A549 (cell line): ENCODE measurements at regions not wholly inside any gene's neighbourhood (a gene's known extent, or its start where the extent isn't known, plus 50 kb on each side); places are given as distances from the start of the nearest gene placed in this dataset.

ENCODE experiments used
- CBX8 ChIP-seq: fragments of 200-600 bp; sonication (generic); IDR thresholded peaks from 2 replicates; pipeline ENCODE4 v1.6.1; 2016
- CEBPB ChIP-seq, 2 experiments: fragments of >200 bp in 1 of 2; sonication (Bioruptor Twin) in 1 of 2; formaldehyde crosslinking in 1 of 2; IDR thresholded peaks; 2 replicates each; pipeline ENCODE4 v1.6.1; 2012 to 2016
- FOSL2 ChIP-seq, 2 experiments: fragments of 450-650 bp in 1 of 2; fragments of >200 bp in 1 of 2; sonication (Bioruptor Twin) in 1 of 2; formaldehyde crosslinking; IDR thresholded peaks; 2 replicates each; pipeline versions ENCODE4 v1.5.0 to v1.6.1; 2016 to 2020; ENCODE audit warnings: mild to moderate bottlenecking in 1 of 2, moderate library complexity in 1 of 2
- TP53 ChIP-seq: fragments of 250-450 bp; sonication (Bioruptor Pico); IDR thresholded peaks from 2 replicates; pipeline ENCODE4 v1.5.0; 2021; ENCODE audit warnings: mild to moderate bottlenecking, moderate library complexity
- ZC3H11A ChIP-seq: fragments of 450-650 bp; IDR thresholded peaks from 2 replicates; pipeline ENCODE4 v1.6.1; 2014; ENCODE audit warnings: antibody characterized with exemption, mild to moderate bottlenecking
- TF ChIP-seq, protein P1 (sequence below): fragments of 200-600 bp; sonication (generic); IDR thresholded peaks from 2 replicates; pipeline ENCODE4 v1.6.1; 2016; ENCODE audit warnings: antibody characterized with exemption, mild to moderate bottlenecking, moderate library complexity
- TF ChIP-seq, protein P2 (sequence below): fragments of >200 bp; sonication (Bioruptor Twin); formaldehyde crosslinking; IDR thresholded peaks from 3 replicates; pipeline ENCODE4 v1.5.1; 2016

DNA sequence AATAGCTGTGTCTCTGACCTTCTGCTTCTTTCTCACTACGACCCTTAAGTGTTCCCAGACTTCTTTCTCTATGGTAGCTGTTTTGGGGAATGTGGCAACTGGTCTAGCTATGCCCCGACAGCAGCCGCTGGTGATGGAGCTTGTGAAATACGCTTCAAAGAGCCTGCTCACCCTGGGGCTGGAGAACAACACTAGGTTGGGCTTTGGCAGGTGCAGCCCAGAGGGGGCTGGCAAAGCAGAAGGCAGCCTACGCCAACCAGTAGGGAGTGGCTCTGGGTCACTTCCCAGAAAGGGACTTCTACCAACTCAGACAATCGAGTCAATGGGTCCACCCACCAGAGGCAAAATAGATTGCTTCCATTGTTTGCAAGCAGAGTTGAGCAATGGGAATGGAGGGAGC is 262.8 kb downstream of the LMO4 start:
- TF ChIP-seq TP53 (CRISPR knock-in tag) (no peak), CBX8 (no peak), FOSL2 (IDR thresholded peaks at IDR 0.05) (no peak), FOSL2 (CRISPR knock-in tag; IDR thresholded peaks at IDR 0.05) (no peak), CEBPB (IDR thresholded peaks at IDR 0.05) (no peak), ZC3H11A (no peak)
- TF ChIP-seq, protein P1, sequence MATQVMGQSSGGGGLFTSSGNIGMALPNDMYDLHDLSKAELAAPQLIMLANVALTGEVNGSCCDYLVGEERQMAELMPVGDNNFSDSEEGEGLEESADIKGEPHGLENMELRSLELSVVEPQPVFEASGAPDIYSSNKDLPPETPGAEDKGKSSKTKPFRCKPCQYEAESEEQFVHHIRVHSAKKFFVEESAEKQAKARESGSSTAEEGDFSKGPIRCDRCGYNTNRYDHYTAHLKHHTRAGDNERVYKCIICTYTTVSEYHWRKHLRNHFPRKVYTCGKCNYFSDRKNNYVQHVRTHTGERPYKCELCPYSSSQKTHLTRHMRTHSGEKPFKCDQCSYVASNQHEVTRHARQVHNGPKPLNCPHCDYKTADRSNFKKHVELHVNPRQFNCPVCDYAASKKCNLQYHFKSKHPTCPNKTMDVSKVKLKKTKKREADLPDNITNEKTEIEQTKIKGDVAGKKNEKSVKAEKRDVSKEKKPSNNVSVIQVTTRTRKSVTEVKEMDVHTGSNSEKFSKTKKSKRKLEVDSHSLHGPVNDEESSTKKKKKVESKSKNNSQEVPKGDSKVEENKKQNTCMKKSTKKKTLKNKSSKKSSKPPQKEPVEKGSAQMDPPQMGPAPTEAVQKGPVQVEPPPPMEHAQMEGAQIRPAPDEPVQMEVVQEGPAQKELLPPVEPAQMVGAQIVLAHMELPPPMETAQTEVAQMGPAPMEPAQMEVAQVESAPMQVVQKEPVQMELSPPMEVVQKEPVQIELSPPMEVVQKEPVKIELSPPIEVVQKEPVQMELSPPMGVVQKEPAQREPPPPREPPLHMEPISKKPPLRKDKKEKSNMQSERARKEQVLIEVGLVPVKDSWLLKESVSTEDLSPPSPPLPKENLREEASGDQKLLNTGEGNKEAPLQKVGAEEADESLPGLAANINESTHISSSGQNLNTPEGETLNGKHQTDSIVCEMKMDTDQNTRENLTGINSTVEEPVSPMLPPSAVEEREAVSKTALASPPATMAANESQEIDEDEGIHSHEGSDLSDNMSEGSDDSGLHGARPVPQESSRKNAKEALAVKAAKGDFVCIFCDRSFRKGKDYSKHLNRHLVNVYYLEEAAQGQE = no peak
- TF ChIP-seq, protein P2, sequence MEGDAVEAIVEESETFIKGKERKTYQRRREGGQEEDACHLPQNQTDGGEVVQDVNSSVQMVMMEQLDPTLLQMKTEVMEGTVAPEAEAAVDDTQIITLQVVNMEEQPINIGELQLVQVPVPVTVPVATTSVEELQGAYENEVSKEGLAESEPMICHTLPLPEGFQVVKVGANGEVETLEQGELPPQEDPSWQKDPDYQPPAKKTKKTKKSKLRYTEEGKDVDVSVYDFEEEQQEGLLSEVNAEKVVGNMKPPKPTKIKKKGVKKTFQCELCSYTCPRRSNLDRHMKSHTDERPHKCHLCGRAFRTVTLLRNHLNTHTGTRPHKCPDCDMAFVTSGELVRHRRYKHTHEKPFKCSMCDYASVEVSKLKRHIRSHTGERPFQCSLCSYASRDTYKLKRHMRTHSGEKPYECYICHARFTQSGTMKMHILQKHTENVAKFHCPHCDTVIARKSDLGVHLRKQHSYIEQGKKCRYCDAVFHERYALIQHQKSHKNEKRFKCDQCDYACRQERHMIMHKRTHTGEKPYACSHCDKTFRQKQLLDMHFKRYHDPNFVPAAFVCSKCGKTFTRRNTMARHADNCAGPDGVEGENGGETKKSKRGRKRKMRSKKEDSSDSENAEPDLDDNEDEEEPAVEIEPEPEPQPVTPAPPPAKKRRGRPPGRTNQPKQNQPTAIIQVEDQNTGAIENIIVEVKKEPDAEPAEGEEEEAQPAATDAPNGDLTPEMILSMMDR = no peak
